Inflammatory macrophage treated with lipopolysaccharide for 1 hour (primary cell): ENCODE measurements at regions not wholly inside any gene's neighbourhood (a gene's known extent, or its start where the extent isn't known, plus 50 kb on each side); places are given as distances from the start of the nearest gene placed in this dataset.

ENCODE experiments used
- DNase-seq, 2 donors: peaks; one replicate each; pipeline ENCODE4 v3.0.0-alpha.2; 2020 to 2022

GRCh38 chr3:147604136-147604535 is 195.0 kb downstream of the ZIC1 start:
- no peak for DNase-seq

GRCh38 chr3:147613725-147614124 is 204.6 kb downstream of the ZIC1 start:
- no peak for DNase-seq

- DNase-seq, result no peak
Measured at GRCh38 chr3:147614210-147614609, 205.0 kb downstream of the ZIC1 start.

GRCh38 chr3:147615035-147615434 is 205.9 kb downstream of the ZIC1 start:
- no peak for DNase-seq

- DNase-seq, result peak; percentile 4 to 32
Measured at GRCh38 chr3:147616998-147617619, 207.9 kb downstream of the ZIC1 start.

GRCh38 chr3:147618691-147619090 is 209.5 kb downstream of the ZIC1 start:
- DNase-seq, result no peak

- no peak for DNase-seq
Measured at GRCh38 chr3:147619921-147620560, 210.9 kb downstream of the ZIC1 start.

GRCh38 chr3:147620906-147621305 is 211.7 kb downstream of the ZIC1 start:
- DNase-seq, result no peak

GRCh38 chr3:147630921-147631415 is 221.8 kb downstream of the ZIC1 start:
- no peak for DNase-seq

- no peak for DNase-seq
Measured at GRCh38 chr3:147640781-147641180, 231.6 kb downstream of the ZIC1 start.

GRCh38 chr3:147645761-147646160 is 236.6 kb downstream of the ZIC1 start:
- DNase-seq, result no peak

GRCh38 chr3:147649475-147649874 is 240.3 kb downstream of the ZIC1 start:
- no peak for DNase-seq

- no peak for DNase-seq
Measured at GRCh38 chr3:147651107-147651778, 242.1 kb downstream of the ZIC1 start.

GRCh38 chr3:147652651-147653366 is 243.6 kb downstream of the ZIC1 start:
- no peak for DNase-seq

- no peak for DNase-seq
Measured at GRCh38 chr3:147653367-147653923, 244.3 kb downstream of the ZIC1 start.

- DNase-seq, result no peak
Measured at GRCh38 chr3:147654827-147655226, 245.7 kb downstream of the ZIC1 start.

- DNase-seq, result no peak
Measured at GRCh38 chr3:147655236-147655635, 246.1 kb downstream of the ZIC1 start.

GRCh38 chr3:147656023-147656422 is 246.9 kb downstream of the ZIC1 start:
- DNase-seq, result no peak

- DNase-seq, result no peak
Measured at GRCh38 chr3:147661916-147662315, 252.8 kb downstream of the ZIC1 start.

- no peak for DNase-seq
Measured at GRCh38 chr3:147662705-147663104, 253.5 kb downstream of the ZIC1 start.

- no peak for DNase-seq
Measured at GRCh38 chr3:147669077-147669476, 259.9 kb downstream of the ZIC1 start.

GRCh38 chr3:147672035-147672434 is 262.9 kb downstream of the ZIC1 start:
- no peak for DNase-seq

GRCh38 chr3:147672436-147672835 is 263.3 kb downstream of the ZIC1 start:
- DNase-seq, result no peak
